Thoracic aorta (tissue), 2 donors: ENCODE measurements at regions not wholly inside any gene's neighbourhood (a gene's known extent, or its start where the extent isn't known, plus 50 kb on each side); places are given as distances from the start of the nearest gene placed in this dataset.
"Not testable (repeated sequence)": the region's sequence is repeated elsewhere in the genome, so short reads cannot be mapped to it uniquely, and the experiment has no call there.

ENCODE experiments used
- ATAC-seq: fragments of 150-250 bp; one replicate; pipeline ENCODE4 v1.8.0; 2017; ENCODE audit warnings: low read depth; ENCODE audit not compliant: insufficient number of reproducible peaks, low FRiP score
- DNase-seq: peaks from one replicate; pipeline ENCODE4 v3.0.0-alpha.2; 2020; ENCODE audit warnings: low spot score
- H3K27ac ChIP-seq, 2 donors: fragments of 200-600 bp; sonication (generic); 1 replicate in 1 of 2; 2 replicates in 1 of 2; pipeline ENCODE4 v1.5.1; 2016; ENCODE audit warnings: mild to moderate bottlenecking in 2 of 2, moderate library complexity in 2 of 2
- H3K27me3 ChIP-seq: fragments of 200-600 bp; sonication (generic); replicated peaks from 2 replicates; pipeline ENCODE4 v1.6.0; 2016; ENCODE audit warnings: mild to moderate bottlenecking; ENCODE audit not compliant: insufficient read depth
- H3K36me3 ChIP-seq: fragments of 200-600 bp; sonication (generic); one replicate; pipeline ENCODE4 v1.5.1; 2016
- H3K4me1 ChIP-seq, 2 donors: fragments of 200-600 bp; sonication (generic); 1 replicate in 1 of 2; 2 replicates in 1 of 2; pipeline versions ENCODE4 v1.5.1 to v1.6.0; 2016; ENCODE audit warnings: low read depth in 2 of 2, mild to moderate bottlenecking in 1 of 2; ENCODE audit not compliant: control insufficient read depth in 1 of 2
- H3K4me3 ChIP-seq: fragments of 200-600 bp; sonication (generic); 2 replicates; pipeline ENCODE4 v1.5.1; 2016; ENCODE audit warnings: mild to moderate bottlenecking
- H3K9me3 ChIP-seq: fragments of 200-600 bp; sonication (generic); 2 replicates; pipeline ENCODE4 v1.5.1; 2016
- CTCF ChIP-seq: fragments of 200-600 bp; sonication (generic); IDR thresholded peaks from one replicate; pipeline ENCODE4 v1.5.1; 2019; ENCODE audit warnings: antibody characterized with exemption

- no peaks in the 10 kb centered on the region for H3K9me3 ChIP-seq
- no peaks in the 10 kb centered on the region for H3K4me1 ChIP-seq
- no peaks in the 10 kb centered on the region for H3K27me3 ChIP-seq
- no peak overlapping the region for H3K27ac ChIP-seq
- no peak overlapping the region for H3K4me3 ChIP-seq
- no peaks in the 10 kb centered on the region for H3K36me3 ChIP-seq
- ATAC-seq = no peak
- DNase-seq = no peak
- no peak for TF ChIP-seq CTCF
These were observed 1487.7 kb upstream of the ADGRL3 start for GRCh38 chr4:59712470-59712869.

GRCh38 chr4:59724286-59724685, 1475.8 kb upstream of the ADGRL3 start:
- not testable (repeated sequence) for H3K27ac ChIP-seq, H3K9me3 ChIP-seq, H3K27me3 ChIP-seq

GRCh38 chr4:59727745-59728144, 1472.4 kb upstream of the ADGRL3 start:
- no peak for TF ChIP-seq CTCF
- no peak overlapping the region for H3K27ac ChIP-seq

More at GRCh38 chr4:59724286-59724685, 1475.8 kb upstream of the ADGRL3 start:
- not testable (repeated sequence) for H3K4me1 ChIP-seq, H3K36me3 ChIP-seq, DNase-seq, H3K4me3 ChIP-seq, ATAC-seq

GRCh38 chr4:59728496-59728895, 1471.6 kb upstream of the ADGRL3 start:
- H3K27me3 ChIP-seq = no peaks in the 10 kb centered on the region
- H3K4me3 ChIP-seq = no peak overlapping the region
- no peak for TF ChIP-seq CTCF
- H3K27ac ChIP-seq = no peak overlapping the region
- ATAC-seq (no peak), DNase-seq (no peak)
- H3K9me3 ChIP-seq = no peaks in the 10 kb centered on the region
- H3K4me1 ChIP-seq = no peaks in the 10 kb centered on the region
- H3K36me3 ChIP-seq = no peaks in the 10 kb centered on the region

More at GRCh38 chr4:59727745-59728144, 1472.4 kb upstream of the ADGRL3 start:
- no peak for DNase-seq
- no peak for ATAC-seq
- Histone ChIP-seq H3K4me3 (no peak overlapping the region), H3K27me3 (no peaks in the 10 kb centered on the region), H3K4me1 (no peaks in the 10 kb centered on the region), H3K36me3 (no peaks in the 10 kb centered on the region), H3K9me3 (no peaks in the 10 kb centered on the region)

- ATAC-seq (no peak), DNase-seq (no peak)
- Histone ChIP-seq H3K36me3 (no peaks in the 10 kb centered on the region), H3K9me3 (no peaks in the 10 kb centered on the region), H3K4me1 (no peaks in the 10 kb centered on the region), H3K27ac (no peak overlapping the region), H3K4me3 (no peak overlapping the region), H3K27me3 (no peaks in the 10 kb centered on the region)
- TF ChIP-seq CTCF = no peak
These were observed 1470.8 kb upstream of the ADGRL3 start for GRCh38 chr4:59729321-59729720.

GRCh38 chr4:59748433-59748832, 1451.7 kb upstream of the ADGRL3 start:
- Histone ChIP-seq H3K36me3 (no peaks in the 10 kb centered on the region), H3K4me3 (no peak overlapping the region), H3K27me3 (no peaks in the 10 kb centered on the region), H3K27ac (no peak overlapping the region), H3K4me1 (no peaks in the 10 kb centered on the region), H3K9me3 (peaks cover 2% of the 10 kb centered on the region)
- ATAC-seq (no peak), DNase-seq (no peak)
- TF ChIP-seq CTCF = no peak
